K562 (cell line): ENCODE measurements at regions not wholly inside any gene's neighbourhood (a gene's known extent, or its start where the extent isn't known, plus 50 kb on each side); places are given as distances from the start of the nearest gene placed in this dataset.

Experiments used
- ARID1B ChIP-seq: fragments of 450-650 bp; IDR thresholded peaks from 2 replicates; pipeline ENCODE4 v1.6.1; 2016; ENCODE audit warnings: antibody characterized with exemption, mild to moderate bottlenecking, inconsistent platforms
- ATF1 ChIP-seq, 2 experiments: fragments of 450-650 bp in 1 of 2; IDR thresholded peaks; 2 replicates each; pipeline ENCODE4 v1.6.1; 2016; ENCODE audit warnings: missing compliant biosample characterization in 1 of 2, missing genetic modification characterization in 1 of 2
- BRD4 ChIP-seq: fragments of 200-600 bp; sonication (generic); IDR thresholded peaks from 2 replicates; pipeline ENCODE4 v1.6.1; 2017; ENCODE audit warnings: inconsistent platforms
- CBFA2T2 ChIP-seq: fragments of 450-650 bp; conservative IDR thresholded peaks from 2 replicates; pipeline ENCODE4 v1.6.1; 2017; ENCODE audit warnings: mild to moderate bottlenecking
- DACH1 ChIP-seq: fragments of 450-650 bp; IDR thresholded peaks from 2 replicates; pipeline ENCODE4 v1.6.1; 2018; ENCODE audit not compliant: partially characterized antibody
- DPF2 ChIP-seq: fragments of 450-650 bp; IDR thresholded peaks from 2 replicates; pipeline ENCODE4 v1.6.1; 2016
- EP300 ChIP-seq: IDR thresholded peaks from 2 replicates; pipeline ENCODE4 v1.6.1; 2012; ENCODE audit warnings: low read length, improper control_type of control experiment
- FOSL1 ChIP-seq: fragments of 200-800 bp; sonication (Bioruptor generic); conservative IDR thresholded peaks from 2 replicates; pipeline ENCODE4 v1.6.1; 2016; ENCODE audit warnings: missing genetic modification characterization, missing compliant biosample characterization
- GATA2 ChIP-seq: sonication (generic); formaldehyde crosslinking; IDR thresholded peaks from 2 replicates; pipeline ENCODE4 v1.4.0; 2020; ENCODE audit warnings: mild to moderate bottlenecking, missing genetic modification reagents
- HDAC1 ChIP-seq, 2 experiments: fragments of 450-650 bp; IDR thresholded peaks; 2 replicates each; pipeline ENCODE4 v1.6.1; 2016 to 2017; ENCODE audit warnings: inconsistent platforms in 1 of 2, mild to moderate bottlenecking in 1 of 2, moderate library complexity in 1 of 2
- JUNB ChIP-seq: fragments of 450-650 bp; formaldehyde crosslinking; conservative IDR thresholded peaks from 2 replicates; pipeline ENCODE4 v1.4.0; 2020; ENCODE audit warnings: mild to moderate bottlenecking
- KLF16 ChIP-seq: IDR thresholded peaks from 2 replicates; pipeline ENCODE4 v1.6.1; 2016; ENCODE audit warnings: antibody characterized with exemption
- MAFG ChIP-seq: fragments of 450-650 bp; conservative IDR thresholded peaks from 2 replicates; pipeline ENCODE4 v1.6.1; 2016; ENCODE audit warnings: missing genetic modification characterization, missing compliant biosample characterization
- MEF2D ChIP-seq: conservative IDR thresholded peaks from 2 replicates; pipeline ENCODE4 v1.6.1; 2016; ENCODE audit warnings: low read depth, missing genetic modification characterization, missing compliant biosample characterization
- MTA1 ChIP-seq: fragments of 450-650 bp; IDR thresholded peaks from 2 replicates; pipeline ENCODE4 v1.6.1; 2017; ENCODE audit warnings: borderline replicate concordance
- MYNN ChIP-seq, 2 experiments: sonication (generic); formaldehyde crosslinking in 1 of 2; IDR thresholded peaks; 2 replicates each; pipeline versions ENCODE4 v1.5.0 to v1.6.1; 2016 to 2020; ENCODE audit warnings: antibody characterized with exemption in 1 of 2, missing genetic modification reagents in 1 of 2
- NFXL1 ChIP-seq: fragments of 450-650 bp; formaldehyde crosslinking; IDR thresholded peaks from 2 replicates; pipeline ENCODE4 v1.4.0; 2021; ENCODE audit warnings: mild to moderate bottlenecking
- POLR2H ChIP-seq: IDR thresholded peaks from 2 replicates; pipeline ENCODE4 v1.6.1; 2016; ENCODE audit warnings: missing genetic modification characterization, low read depth, mild to moderate bottlenecking, control low read depth, missing compliant biosample characterization, moderate library complexity
- RFX1 ChIP-seq: fragments of 450-650 bp; IDR thresholded peaks from 2 replicates; pipeline ENCODE4 v1.6.1; 2016; ENCODE audit warnings: mild to moderate bottlenecking, moderate library complexity
- SMARCB1 ChIP-seq: IDR thresholded peaks from 2 replicates; pipeline ENCODE4 v1.6.1; 2011; ENCODE audit warnings: improper control_type of control experiment, low read depth; ENCODE audit not compliant: insufficient read length
- TRIM24 ChIP-seq, 2 experiments: fragments of 450-650 bp; IDR thresholded peaks; 2 replicates each; pipeline ENCODE4 v1.6.1; 2016
- ZNF175 ChIP-seq: fragments of 200-800 bp; sonication (Bioruptor generic); IDR thresholded peaks from 2 replicates; pipeline ENCODE4 v1.6.1; 2016; ENCODE audit warnings: low read depth, mild to moderate bottlenecking, missing genetic modification characterization, missing compliant biosample characterization
- ZNF316 ChIP-seq: fragments of 450-650 bp; IDR thresholded peaks from 2 replicates; pipeline ENCODE4 v1.6.1; 2016
- ZNF57 ChIP-seq: fragments of 450-650 bp; formaldehyde crosslinking; IDR thresholded peaks from 2 replicates; pipeline ENCODE4 v1.4.0; 2020; ENCODE audit warnings: mild to moderate bottlenecking, moderate library complexity
- TF ChIP-seq, protein P1 (sequence below): sonication (generic); IDR thresholded peaks from 2 replicates; pipeline ENCODE4 v1.6.1; 2016
- TF ChIP-seq, protein P2 (sequence below): fragments of 450-650 bp; IDR thresholded peaks from 2 replicates; pipeline ENCODE4 v1.6.1; 2017; ENCODE audit warnings: antibody characterized with exemption, mild to moderate bottlenecking
- TF ChIP-seq, protein P3 (sequence below): fragments of 450-650 bp; IDR thresholded peaks from 2 replicates; pipeline ENCODE4 v1.6.1; 2016; ENCODE audit warnings: low read depth, mild to moderate bottlenecking, moderate library complexity

DNA sequence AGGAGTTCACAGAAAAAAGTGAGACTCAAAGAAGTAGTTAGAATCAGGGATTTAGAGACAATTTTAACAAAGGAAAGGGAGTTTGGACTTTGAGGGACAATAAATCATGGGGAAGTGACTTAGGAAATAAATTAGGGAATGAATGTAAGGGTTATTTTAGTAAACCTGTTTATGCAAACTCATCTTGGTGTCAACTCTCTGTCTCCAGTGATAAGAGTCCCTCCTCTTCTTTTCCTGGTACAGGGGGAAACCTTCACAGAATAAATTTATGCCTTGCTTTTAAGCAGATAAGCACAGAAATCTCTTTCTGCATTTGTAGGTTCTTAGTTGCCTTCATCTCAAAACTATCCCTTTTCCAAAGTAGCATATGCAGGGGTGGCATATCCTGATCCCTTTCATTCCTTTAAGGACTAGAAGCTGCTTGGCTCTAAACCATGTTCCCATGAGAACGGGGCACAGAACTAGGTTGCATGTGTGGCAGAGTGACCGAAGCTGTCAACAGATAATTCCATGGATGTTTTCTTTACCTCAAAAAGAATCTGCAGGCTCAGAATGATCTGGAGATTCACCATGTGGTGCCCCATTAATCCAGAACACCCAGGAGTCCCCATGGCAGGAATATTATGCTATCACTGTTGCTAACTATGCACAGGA is 155.4 kb downstream of the ZNF648 start (continued):
- TF ChIP-seq, protein P1, sequence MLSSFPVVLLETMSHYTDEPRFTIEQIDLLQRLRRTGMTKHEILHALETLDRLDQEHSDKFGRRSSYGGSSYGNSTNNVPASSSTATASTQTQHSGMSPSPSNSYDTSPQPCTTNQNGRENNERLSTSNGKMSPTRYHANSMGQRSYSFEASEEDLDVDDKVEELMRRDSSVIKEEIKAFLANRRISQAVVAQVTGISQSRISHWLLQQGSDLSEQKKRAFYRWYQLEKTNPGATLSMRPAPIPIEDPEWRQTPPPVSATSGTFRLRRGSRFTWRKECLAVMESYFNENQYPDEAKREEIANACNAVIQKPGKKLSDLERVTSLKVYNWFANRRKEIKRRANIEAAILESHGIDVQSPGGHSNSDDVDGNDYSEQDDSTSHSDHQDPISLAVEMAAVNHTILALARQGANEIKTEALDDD, result 0 out of 2 replicates have a peak, but pooled peaks have one; percentile 52
- peak; percentile 96 for TF ChIP-seq DPF2
- TF ChIP-seq HDAC1 (IDR thresholded peaks at IDR 0.05), result peak; percentile 55 to 93; a peak in 2 of 4 replicates
- TF ChIP-seq ATF1 (CRISPR knock-in tag; IDR thresholded peaks at IDR 0.05), result no peak
- peak; percentile 25; the same call in 1 of the 2 replicates for TF ChIP-seq ATF1 (tag; IDR thresholded peaks at IDR 0.05)
- peak; percentile 92 for TF ChIP-seq CBFA2T2
- TF ChIP-seq, protein P2, sequence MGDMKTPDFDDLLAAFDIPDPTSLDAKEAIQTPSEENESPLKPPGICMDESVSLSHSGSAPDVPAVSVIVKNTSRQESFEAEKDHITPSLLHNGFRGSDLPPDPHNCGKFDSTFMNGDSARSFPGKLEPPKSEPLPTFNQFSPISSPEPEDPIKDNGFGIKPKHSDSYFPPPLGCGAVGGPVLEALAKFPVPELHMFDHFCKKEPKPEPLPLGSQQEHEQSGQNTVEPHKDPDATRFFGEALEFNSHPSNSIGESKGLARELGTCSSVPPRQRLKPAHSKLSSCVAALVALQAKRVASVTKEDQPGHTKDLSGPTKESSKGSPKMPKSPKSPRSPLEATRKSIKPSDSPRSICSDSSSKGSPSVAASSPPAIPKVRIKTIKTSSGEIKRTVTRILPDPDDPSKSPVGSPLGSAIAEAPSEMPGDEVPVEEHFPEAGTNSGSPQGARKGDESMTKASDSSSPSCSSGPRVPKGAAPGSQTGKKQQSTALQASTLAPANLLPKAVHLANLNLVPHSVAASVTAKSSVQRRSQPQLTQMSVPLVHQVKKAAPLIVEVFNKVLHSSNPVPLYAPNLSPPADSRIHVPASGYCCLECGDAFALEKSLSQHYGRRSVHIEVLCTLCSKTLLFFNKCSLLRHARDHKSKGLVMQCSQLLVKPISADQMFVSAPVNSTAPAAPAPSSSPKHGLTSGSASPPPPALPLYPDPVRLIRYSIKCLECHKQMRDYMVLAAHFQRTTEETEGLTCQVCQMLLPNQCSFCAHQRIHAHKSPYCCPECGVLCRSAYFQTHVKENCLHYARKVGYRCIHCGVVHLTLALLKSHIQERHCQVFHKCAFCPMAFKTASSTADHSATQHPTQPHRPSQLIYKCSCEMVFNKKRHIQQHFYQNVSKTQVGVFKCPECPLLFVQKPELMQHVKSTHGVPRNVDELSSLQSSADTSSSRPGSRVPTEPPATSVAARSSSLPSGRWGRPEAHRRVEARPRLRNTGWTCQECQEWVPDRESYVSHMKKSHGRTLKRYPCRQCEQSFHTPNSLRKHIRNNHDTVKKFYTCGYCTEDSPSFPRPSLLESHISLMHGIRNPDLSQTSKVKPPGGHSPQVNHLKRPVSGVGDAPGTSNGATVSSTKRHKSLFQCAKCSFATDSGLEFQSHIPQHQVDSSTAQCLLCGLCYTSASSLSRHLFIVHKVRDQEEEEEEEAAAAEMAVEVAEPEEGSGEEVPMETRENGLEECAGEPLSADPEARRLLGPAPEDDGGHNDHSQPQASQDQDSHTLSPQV, result no peak; the same call in 1 of the 2 replicates
- peak; percentile 62; the same call in 1 of the 2 replicates for TF ChIP-seq GATA2 (CRISPR knock-in tag)
- no peak for TF ChIP-seq BRD4
- TF ChIP-seq RFX1, result peak; percentile 70
- peak; percentile 89 for TF ChIP-seq MAFG (tag)
- TF ChIP-seq MTA1, result peak; percentile 77; the same call in 1 of the 2 replicates
- TF ChIP-seq TRIM24 (IDR thresholded peaks at IDR 0.05), result peak in 1 of 2 experiments; percentile 84; a peak in 2 of 4 replicates
- TF ChIP-seq JUNB, result no peak
- peak; percentile 92 for TF ChIP-seq ZNF316
- no peak for TF ChIP-seq NFXL1 (CRISPR knock-in tag)
- no peak for TF ChIP-seq SMARCB1
- TF ChIP-seq, protein P3, sequence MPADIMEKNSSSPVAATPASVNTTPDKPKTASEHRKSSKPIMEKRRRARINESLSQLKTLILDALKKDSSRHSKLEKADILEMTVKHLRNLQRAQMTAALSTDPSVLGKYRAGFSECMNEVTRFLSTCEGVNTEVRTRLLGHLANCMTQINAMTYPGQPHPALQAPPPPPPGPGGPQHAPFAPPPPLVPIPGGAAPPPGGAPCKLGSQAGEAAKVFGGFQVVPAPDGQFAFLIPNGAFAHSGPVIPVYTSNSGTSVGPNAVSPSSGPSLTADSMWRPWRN, result peak; percentile 69; the same call in 1 of the 2 replicates
- peak; percentile 87 for TF ChIP-seq KLF16
- peak; percentile 82 for TF ChIP-seq MYNN (IDR thresholded peaks at IDR 0.05)
- no peak; the same call in 1 of the 2 replicates for TF ChIP-seq MYNN (CRISPR knock-in tag; IDR thresholded peaks at IDR 0.05)
- peak; percentile 98 for TF ChIP-seq EP300
- 0 out of 2 replicates have a peak, but pooled peaks have one; percentile 28 for TF ChIP-seq FOSL1 (tag)
- no peak for TF ChIP-seq POLR2H
- TF ChIP-seq ZNF57 (CRISPR knock-in tag), result no peak
- TF ChIP-seq MEF2D (tag), result peak; percentile 94
- no peak; the same call in 1 of the 2 replicates for TF ChIP-seq ZNF175 (CRISPR knock-in tag)
- peak; percentile 81 for TF ChIP-seq DACH1
- peak; percentile 98 for TF ChIP-seq ARID1B
